ENCODE measurements at regions not wholly inside any gene's neighbourhood (a gene's known extent, or its start where the extent isn't known, plus 50 kb on each side); places are given as distances from the start of the nearest gene placed in this dataset.

GRCh38 chr21:15221799-15222386, 157.1 kb upstream of the NRIP1 start (continued):
- TF ChIP-seq ZNF343 (CRISPR knock-in tag; IDR thresholded peaks at IDR 0.05) (no peak), ZFP36 (IDR thresholded peaks at IDR 0.05; ENCODE audit: borderline replicate concordance, low read depth, low read length, partially characterized antibody) (no peak), TCF7 (IDR thresholded peaks at IDR 0.05; ENCODE audit: low read depth) (peak; percentile 34; the same call in 1 of the 2 replicates), NCOA1 (CRISPR knock-in tag; IDR thresholded peaks at IDR 0.05) (peak; percentile 39; the same call in 1 of the 2 replicates), TEAD3 (CRISPR knock-in tag; optimal IDR thresholded peaks at IDR 0.05; ENCODE audit: borderline replicate concordance) (peak; percentile 69), HNF4A (CRISPR knock-in tag; IDR thresholded peaks at IDR 0.05) (peak; percentile 80), ZBTB2 (CRISPR knock-in tag; IDR thresholded peaks at IDR 0.05; ENCODE audit: low read depth) (no peak), KDM1A (CRISPR knock-in tag; IDR thresholded peaks at IDR 0.05) (peak; percentile 67; the same call in 1 of the 2 replicates), SOX5 (CRISPR knock-in tag; IDR thresholded peaks at IDR 0.05; ENCODE audit: borderline replicate concordance) (peak; percentile 58), FOXA3 (CRISPR knock-in tag; IDR thresholded peaks at IDR 0.05) (peak; percentile 92), RCOR2 (CRISPR knock-in tag; IDR thresholded peaks at IDR 0.05) (peak; percentile 61; the same call in 1 of the 2 replicates), GTF3A (CRISPR knock-in tag; conservative IDR thresholded peaks at IDR 0.05) (no peak), ZNF614 (CRISPR knock-in tag; IDR thresholded peaks at IDR 0.05; ENCODE audit: borderline replicate concordance) (peak; percentile 54; the same call in 1 of the 2 replicates), MIER2 (CRISPR knock-in tag; IDR thresholded peaks at IDR 0.05) (0 out of 2 replicates have a peak, but pooled peaks have one; percentile 71), NCOA2 (CRISPR knock-in tag; IDR thresholded peaks at IDR 0.05) (peak; percentile 77), ZNF10 (CRISPR knock-in tag; IDR thresholded peaks at IDR 0.05; ENCODE audit: borderline replicate concordance, low read depth) (no peak), FOSL2 (CRISPR knock-in tag; IDR thresholded peaks at IDR 0.05) (peak; percentile 82), MXD4 (CRISPR knock-in tag; IDR thresholded peaks at IDR 0.05) (peak; percentile 31; the same call in 1 of the 2 replicates), AGO2 (optimal IDR thresholded peaks at IDR 0.05; ENCODE audit: low read depth, low read length) (no peak), HHEX (CRISPR knock-in tag; IDR thresholded peaks at IDR 0.05) (no peak)
- TF ChIP-seq, protein P1, sequence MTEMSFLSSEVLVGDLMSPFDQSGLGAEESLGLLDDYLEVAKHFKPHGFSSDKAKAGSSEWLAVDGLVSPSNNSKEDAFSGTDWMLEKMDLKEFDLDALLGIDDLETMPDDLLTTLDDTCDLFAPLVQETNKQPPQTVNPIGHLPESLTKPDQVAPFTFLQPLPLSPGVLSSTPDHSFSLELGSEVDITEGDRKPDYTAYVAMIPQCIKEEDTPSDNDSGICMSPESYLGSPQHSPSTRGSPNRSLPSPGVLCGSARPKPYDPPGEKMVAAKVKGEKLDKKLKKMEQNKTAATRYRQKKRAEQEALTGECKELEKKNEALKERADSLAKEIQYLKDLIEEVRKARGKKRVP (CRISPR knock-in tag; IDR thresholded peaks at IDR 0.05): peak in 1 of 2 experiments; percentile 63; a peak in 2 of 4 replicates
- TF ChIP-seq, protein P2, sequence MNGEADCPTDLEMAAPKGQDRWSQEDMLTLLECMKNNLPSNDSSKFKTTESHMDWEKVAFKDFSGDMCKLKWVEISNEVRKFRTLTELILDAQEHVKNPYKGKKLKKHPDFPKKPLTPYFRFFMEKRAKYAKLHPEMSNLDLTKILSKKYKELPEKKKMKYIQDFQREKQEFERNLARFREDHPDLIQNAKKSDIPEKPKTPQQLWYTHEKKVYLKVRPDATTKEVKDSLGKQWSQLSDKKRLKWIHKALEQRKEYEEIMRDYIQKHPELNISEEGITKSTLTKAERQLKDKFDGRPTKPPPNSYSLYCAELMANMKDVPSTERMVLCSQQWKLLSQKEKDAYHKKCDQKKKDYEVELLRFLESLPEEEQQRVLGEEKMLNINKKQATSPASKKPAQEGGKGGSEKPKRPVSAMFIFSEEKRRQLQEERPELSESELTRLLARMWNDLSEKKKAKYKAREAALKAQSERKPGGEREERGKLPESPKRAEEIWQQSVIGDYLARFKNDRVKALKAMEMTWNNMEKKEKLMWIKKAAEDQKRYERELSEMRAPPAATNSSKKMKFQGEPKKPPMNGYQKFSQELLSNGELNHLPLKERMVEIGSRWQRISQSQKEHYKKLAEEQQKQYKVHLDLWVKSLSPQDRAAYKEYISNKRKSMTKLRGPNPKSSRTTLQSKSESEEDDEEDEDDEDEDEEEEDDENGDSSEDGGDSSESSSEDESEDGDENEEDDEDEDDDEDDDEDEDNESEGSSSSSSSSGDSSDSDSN (CRISPR knock-in tag; IDR thresholded peaks at IDR 0.05): 0 out of 2 replicates have a peak, but pooled peaks have one; percentile 25
- TF ChIP-seq, protein P3, sequence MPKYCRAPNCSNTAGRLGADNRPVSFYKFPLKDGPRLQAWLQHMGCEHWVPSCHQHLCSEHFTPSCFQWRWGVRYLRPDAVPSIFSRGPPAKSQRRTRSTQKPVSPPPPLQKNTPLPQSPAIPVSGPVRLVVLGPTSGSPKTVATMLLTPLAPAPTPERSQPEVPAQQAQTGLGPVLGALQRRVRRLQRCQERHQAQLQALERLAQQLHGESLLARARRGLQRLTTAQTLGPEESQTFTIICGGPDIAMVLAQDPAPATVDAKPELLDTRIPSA (CRISPR knock-in tag; IDR thresholded peaks at IDR 0.05; ENCODE audit: borderline replicate concordance): no peak
- TF ChIP-seq, protein P4, sequence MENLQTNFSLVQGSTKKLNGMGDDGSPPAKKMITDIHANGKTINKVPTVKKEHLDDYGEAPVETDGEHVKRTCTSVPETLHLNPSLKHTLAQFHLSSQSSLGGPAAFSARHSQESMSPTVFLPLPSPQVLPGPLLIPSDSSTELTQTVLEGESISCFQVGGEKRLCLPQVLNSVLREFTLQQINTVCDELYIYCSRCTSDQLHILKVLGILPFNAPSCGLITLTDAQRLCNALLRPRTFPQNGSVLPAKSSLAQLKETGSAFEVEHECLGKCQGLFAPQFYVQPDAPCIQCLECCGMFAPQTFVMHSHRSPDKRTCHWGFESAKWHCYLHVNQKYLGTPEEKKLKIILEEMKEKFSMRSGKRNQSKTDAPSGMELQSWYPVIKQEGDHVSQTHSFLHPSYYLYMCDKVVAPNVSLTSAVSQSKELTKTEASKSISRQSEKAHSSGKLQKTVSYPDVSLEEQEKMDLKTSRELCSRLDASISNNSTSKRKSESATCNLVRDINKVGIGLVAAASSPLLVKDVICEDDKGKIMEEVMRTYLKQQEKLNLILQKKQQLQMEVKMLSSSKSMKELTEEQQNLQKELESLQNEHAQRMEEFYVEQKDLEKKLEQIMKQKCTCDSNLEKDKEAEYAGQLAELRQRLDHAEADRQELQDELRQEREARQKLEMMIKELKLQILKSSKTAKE (CRISPR knock-in tag; IDR thresholded peaks at IDR 0.05; ENCODE audit: borderline replicate concordance): peak; percentile 84
